ENCODE measurements at regions not wholly inside any gene's neighbourhood (a gene's known extent, or its start where the extent isn't known, plus 50 kb on each side); places are given as distances from the start of the nearest gene placed in this dataset.

GRCh38 chr18:56148373-56148772 is 490.0 kb downstream of the TXNL1 start:
- TF ChIP-seq, protein P1, sequence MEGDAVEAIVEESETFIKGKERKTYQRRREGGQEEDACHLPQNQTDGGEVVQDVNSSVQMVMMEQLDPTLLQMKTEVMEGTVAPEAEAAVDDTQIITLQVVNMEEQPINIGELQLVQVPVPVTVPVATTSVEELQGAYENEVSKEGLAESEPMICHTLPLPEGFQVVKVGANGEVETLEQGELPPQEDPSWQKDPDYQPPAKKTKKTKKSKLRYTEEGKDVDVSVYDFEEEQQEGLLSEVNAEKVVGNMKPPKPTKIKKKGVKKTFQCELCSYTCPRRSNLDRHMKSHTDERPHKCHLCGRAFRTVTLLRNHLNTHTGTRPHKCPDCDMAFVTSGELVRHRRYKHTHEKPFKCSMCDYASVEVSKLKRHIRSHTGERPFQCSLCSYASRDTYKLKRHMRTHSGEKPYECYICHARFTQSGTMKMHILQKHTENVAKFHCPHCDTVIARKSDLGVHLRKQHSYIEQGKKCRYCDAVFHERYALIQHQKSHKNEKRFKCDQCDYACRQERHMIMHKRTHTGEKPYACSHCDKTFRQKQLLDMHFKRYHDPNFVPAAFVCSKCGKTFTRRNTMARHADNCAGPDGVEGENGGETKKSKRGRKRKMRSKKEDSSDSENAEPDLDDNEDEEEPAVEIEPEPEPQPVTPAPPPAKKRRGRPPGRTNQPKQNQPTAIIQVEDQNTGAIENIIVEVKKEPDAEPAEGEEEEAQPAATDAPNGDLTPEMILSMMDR (IDR thresholded peaks at IDR 0.05): no peak
- TF ChIP-seq POLR2A (IDR thresholded peaks at IDR 0.05) (no peak), EP300 (IDR thresholded peaks at IDR 0.05) (no peak)

Measured in ovary (tissue), 3 donors.